ENCODE measurements at regions not wholly inside any gene's neighbourhood (a gene's known extent, or its start where the extent isn't known, plus 50 kb on each side); places are given as distances from the start of the nearest gene placed in this dataset.
"Not testable (repeated sequence)": the region's sequence is repeated elsewhere in the genome, so short reads cannot be mapped to it uniquely, and the experiment has no call there.

GRCh38 chr10:61262486-61263261 lies 190.5 kb downstream of the TMEM26 start:
- DNase-seq, result no peak

GRCh38 chr10:61257956-61258496 lies 195.2 kb downstream of the TMEM26 start:
- DNase-seq, result no peak

- no peak for DNase-seq
These were observed 196.0 kb downstream of the TMEM26 start for GRCh38 chr10:61257136-61257535.

GRCh38 chr10:61252326-61252725 lies 200.9 kb downstream of the TMEM26 start:
- not testable (repeated sequence) for DNase-seq

GRCh38 chr10:61251089-61251488 lies 202.1 kb downstream of the TMEM26 start:
- no peak for DNase-seq

- no peak for DNase-seq
These were observed 203.1 kb downstream of the TMEM26 start for GRCh38 chr10:61250131-61250530.

- DNase-seq, result no peak
These were observed 205.2 kb downstream of the TMEM26 start for GRCh38 chr10:61248013-61248412.

GRCh38 chr10:61244261-61244775 lies 208.9 kb downstream of the TMEM26 start:
- peak in 1 of 2 experiments; percentile 57 for DNase-seq

- DNase-seq, result no peak
These were observed 220.4 kb downstream of the TMEM26 start for GRCh38 chr10:61232780-61233179.

GRCh38 chr10:61225939-61226338 lies 227.2 kb downstream of the TMEM26 start:
- DNase-seq, result no peak

- peak in 1 of 2 experiments; percentile 3 for DNase-seq
These were observed 229.6 kb downstream of the TMEM26 start for GRCh38 chr10:61223576-61223975.

GRCh38 chr10:61219696-61220095 lies 233.5 kb downstream of the TMEM26 start:
- DNase-seq, result no peak

GRCh38 chr10:61217851-61218565 lies 235.2 kb downstream of the TMEM26 start:
- no peak for DNase-seq

GRCh38 chr10:61215246-61215645 lies 237.9 kb downstream of the TMEM26 start:
- no peak for DNase-seq

GRCh38 chr10:61211468-61211867 lies 241.7 kb downstream of the TMEM26 start:
- DNase-seq, result no peak

- peak in 1 of 2 experiments; percentile 60 for DNase-seq
These were observed 253.1 kb upstream of the RHOBTB1 start for GRCh38 chr10:61197057-61197456.

GRCh38 chr10:61195211-61195610 lies 251.2 kb upstream of the RHOBTB1 start:
- DNase-seq, result peak in 1 of 2 experiments; percentile 13

- DNase-seq, result not testable (repeated sequence)
These were observed 248.6 kb upstream of the RHOBTB1 start for GRCh38 chr10:61192589-61192988.

- no peak for DNase-seq
These were observed 248.1 kb upstream of the RHOBTB1 start for GRCh38 chr10:61192042-61192441.

- no peak for DNase-seq
These were observed 245.9 kb upstream of the RHOBTB1 start for GRCh38 chr10:61189912-61190311.

- DNase-seq, result no peak
These were observed 244.7 kb upstream of the RHOBTB1 start for GRCh38 chr10:61188691-61189090.

- no peak for DNase-seq
These were observed 244.1 kb upstream of the RHOBTB1 start for GRCh38 chr10:61188101-61188500.

- DNase-seq, result no peak
These were observed 243.6 kb upstream of the RHOBTB1 start for GRCh38 chr10:61187601-61188000.

- no peak for DNase-seq
These were observed 242.4 kb upstream of the RHOBTB1 start for GRCh38 chr10:61186408-61186807.

Data from NCI-H446 (cell line).